ENCODE measurements at regions not wholly inside any gene's neighbourhood (a gene's known extent, or its start where the extent isn't known, plus 50 kb on each side); places are given as distances from the start of the nearest gene placed in this dataset.

DNA sequence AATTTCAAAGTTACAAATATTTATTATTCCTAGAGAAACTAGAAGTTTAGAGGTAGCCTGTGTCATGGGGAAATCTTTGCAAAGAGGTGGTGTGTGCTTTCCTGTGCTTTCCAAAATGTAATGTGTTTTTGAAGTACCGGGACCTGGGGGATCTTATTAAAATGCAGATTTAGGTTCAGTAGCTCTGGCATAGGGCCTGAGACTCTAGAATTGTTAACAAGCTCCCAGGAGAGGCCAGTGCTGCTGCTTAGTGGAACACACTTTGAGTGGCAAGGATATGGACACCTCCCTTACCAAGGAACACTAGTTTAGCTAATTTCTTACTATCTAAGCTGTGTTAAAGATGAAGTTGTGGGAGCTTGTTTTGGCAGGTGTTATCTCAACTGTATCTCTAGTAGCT, 428.9 kb downstream of the VGLL3 start:
- TF ChIP-seq CTCF (conservative IDR thresholded peaks at IDR 0.05; ENCODE audit: low read depth, low read length) (no peak), EZH2phosphoT487 (IDR thresholded peaks at IDR 0.05; ENCODE audit: borderline replicate concordance, low read length) (no peak), EZH2 (IDR thresholded peaks at IDR 0.05; ENCODE audit: low read length, unreplicated experiment) (no peak)
